H1 (cell line): ENCODE measurements at regions not wholly inside any gene's neighbourhood (a gene's known extent, or its start where the extent isn't known, plus 50 kb on each side); places are given as distances from the start of the nearest gene placed in this dataset.
"Not testable (repeated sequence)": the region's sequence is repeated elsewhere in the genome, so short reads cannot be mapped to it uniquely, and the experiment has no call there.

Experiments used
- CTCF ChIA-PET: fragments of 300-600 bp; sonication (Branson Sonifier 250); formaldehyde crosslinking; loops from one replicate; lab custom pipeline; 2021; ENCODE audit not compliant: partially characterized antibody; lab: Charles Lee
- POLR2A ChIA-PET: fragments of 300-600 bp; sonication (Branson Sonifier 250); formaldehyde crosslinking; loops from one replicate; lab custom pipeline; 2021; ENCODE audit warnings: inconsistent platforms; ENCODE audit not compliant: partially characterized antibody; lab: Charles Lee
- DNase-seq, 2 experiments: peaks; one replicate each; pipeline versions ENCODE4 v3.0.0 to v3.0.0-alpha.2; 2010 to 2022; ENCODE audit warnings: low spot score in 2 of 2, low read depth in 1 of 2, mixed read lengths in 1 of 2
- FAIRE-seq: peaks from 2 replicates; lab custom pipeline; 2011; peaks lifted over from hg19 to GRCh38; lab: Jason Lieb, UNC
- H2AFZ ChIP-seq: 2 replicates; pipeline ENCODE4 v1.8.1; 2012; ENCODE audit warnings: low read length, inconsistent platforms
- H2AK5ac ChIP-seq: 2 replicates; pipeline ENCODE4 v1.6.1; 2013; ENCODE audit warnings: low read depth, low read length
- H2BK120ac ChIP-seq: replicated peaks from 2 replicates; pipeline ENCODE3; 2013; ENCODE audit warnings: low read depth, low read length, inconsistent platforms
- H2BK12ac ChIP-seq: 2 replicates; pipeline ENCODE4 v1.6.1; 2013; ENCODE audit warnings: low read depth, low read length
- H2BK15ac ChIP-seq: 2 replicates; pipeline ENCODE4 v1.6.1; 2013; ENCODE audit warnings: low read length
- H2BK20ac ChIP-seq: 2 replicates; pipeline ENCODE4 v1.6.1; 2013; ENCODE audit warnings: low read length
- H2BK5ac ChIP-seq: 2 replicates; pipeline ENCODE4 v1.6.1; 2013; ENCODE audit warnings: low read depth, low read length
- H3K14ac ChIP-seq: 2 replicates; pipeline ENCODE4 v1.6.1; 2013; ENCODE audit warnings: inconsistent platforms; ENCODE audit not compliant: insufficient read length
- H3K18ac ChIP-seq: 2 replicates; pipeline ENCODE4 v1.6.1; 2013; ENCODE audit warnings: low read length; ENCODE audit errors: extremely low read depth
- H3K23ac ChIP-seq: 2 replicates; pipeline ENCODE4 v1.6.1; 2013; ENCODE audit warnings: inconsistent platforms; ENCODE audit not compliant: insufficient read length
- H3K23me2 ChIP-seq: 2 replicates; pipeline ENCODE4 v1.6.1; 2013; ENCODE audit warnings: low read depth, low read length
- H3K27ac ChIP-seq: 2 replicates; pipeline ENCODE4 v1.6.1; 2011; ENCODE audit warnings: low read depth, low read length, inconsistent platforms
- H3K27me3 ChIP-seq, 4 experiments: replicated peaks in 1 of 4; 1 replicate in 1 of 4; 2 replicates in 3 of 4; pipeline versions ENCODE4 v1.6.1 to v1.8.1; 2011 to 2013; ENCODE audit warnings: low read length in 3 of 4, mild to moderate bottlenecking in 3 of 4, inconsistent platforms in 2 of 4, mixed read lengths in 2 of 4, moderate library complexity in 1 of 4; ENCODE audit not compliant: control insufficient read depth in 3 of 4, insufficient read depth in 3 of 4; ENCODE audit errors: extremely low read depth in 1 of 4
- H3K36me3 ChIP-seq, 4 experiments: 2 replicates each; pipeline versions ENCODE4 v1.6.1 to v1.8.1; 2011 to 2013; ENCODE audit warnings: mild to moderate bottlenecking in 4 of 4, low read length in 3 of 4, moderate library complexity in 2 of 4, control low read depth in 1 of 4, inconsistent platforms in 1 of 4; ENCODE audit not compliant: insufficient read depth in 4 of 4, control insufficient read depth in 2 of 4
- H3K4ac ChIP-seq: replicated peaks from 2 replicates; pipeline ENCODE3; 2013; ENCODE audit warnings: low read length, low read depth, mixed read lengths, inconsistent platforms; ENCODE audit not compliant: insufficient read length
- H3K4me1 ChIP-seq, 4 experiments: replicated peaks in 1 of 4; 1 replicate in 1 of 4; 2 replicates in 3 of 4; pipeline versions ENCODE4 v1.6.1 to v1.8.1; 2011 to 2013; ENCODE audit warnings: low read length in 3 of 4, inconsistent platforms in 2 of 4, mixed read lengths in 1 of 4; ENCODE audit not compliant: insufficient read depth in 4 of 4, control insufficient read depth in 3 of 4
- H3K4me2 ChIP-seq, 2 experiments: 2 replicates each; pipeline versions ENCODE4 v1.6.1 to v1.8.1; 2011 to 2013; ENCODE audit warnings: low read depth in 2 of 2, low read length in 2 of 2, control low read depth in 1 of 2, inconsistent platforms in 1 of 2, mild to moderate bottlenecking in 1 of 2; ENCODE audit not compliant: insufficient read depth in 1 of 2
- H3K4me3 ChIP-seq, 4 experiments: fragments of 200-600, 300-600 bp in 1 of 4; sonication (generic), shearing (Covaris generic), sonication (Bioruptor Twin) in 1 of 4; 2 replicates each; pipeline versions ENCODE4 v1.5.1 to v1.8.1; 2011 to 2016; ENCODE audit warnings: low read length in 4 of 4, low read depth in 3 of 4, control low read depth in 2 of 4, inconsistent platforms in 2 of 4, mild to moderate bottlenecking in 2 of 4, mixed read lengths in 1 of 4, moderate library complexity in 1 of 4; ENCODE audit not compliant: insufficient read depth in 2 of 4; ENCODE audit errors: extremely low read depth in 1 of 4
- H3K56ac ChIP-seq: replicated peaks from 2 replicates; pipeline ENCODE3; 2013; ENCODE audit warnings: low read depth, mild to moderate bottlenecking, mixed read lengths, low read length, inconsistent platforms; ENCODE audit not compliant: insufficient read length
- H3K79me1 ChIP-seq: 2 replicates; pipeline ENCODE4 v1.6.1; 2013; ENCODE audit warnings: low read depth, low read length, control low read depth
- H3K79me2 ChIP-seq, 2 experiments: 2 replicates each; pipeline versions ENCODE4 v1.6.1 to v1.8.1; 2012 to 2013; ENCODE audit warnings: low read length in 2 of 2, mild to moderate bottlenecking in 2 of 2, inconsistent platforms in 1 of 2; ENCODE audit not compliant: insufficient read depth in 2 of 2, control insufficient read depth in 1 of 2
- H3K9ac ChIP-seq, 4 experiments: replicated peaks in 1 of 4; 1 replicate in 1 of 4; 2 replicates in 3 of 4; pipeline versions ENCODE4 v1.6.1 to v1.8.1; 2011 to 2013; ENCODE audit warnings: low read depth in 3 of 4, low read length in 3 of 4, control low read depth in 2 of 4, mild to moderate bottlenecking in 2 of 4, moderate library complexity in 2 of 4, inconsistent platforms in 1 of 4; ENCODE audit errors: extremely low read depth in 1 of 4
- H3K9me3 ChIP-seq, 2 experiments: 2 replicates each; pipeline versions ENCODE4 v1.6.1 to v1.8.1; 2012 to 2013; ENCODE audit warnings: mild to moderate bottlenecking in 2 of 2, moderate library complexity in 2 of 2, control low read depth in 1 of 2, inconsistent platforms in 1 of 2, low read depth in 1 of 2, low read length in 1 of 2, mixed read lengths in 1 of 2; ENCODE audit not compliant: insufficient read depth in 2 of 2
- H4K20me1 ChIP-seq, 2 experiments: replicated peaks in 1 of 2; 2 replicates each; pipeline versions ENCODE3 to v1.8.1; 2011 to 2013; ENCODE audit warnings: inconsistent platforms in 2 of 2, low read length in 2 of 2, mild to moderate bottlenecking in 1 of 2; ENCODE audit not compliant: insufficient read depth in 2 of 2, control insufficient read depth in 1 of 2
- H4K5ac ChIP-seq: 2 replicates; pipeline ENCODE4 v1.6.1; 2013; ENCODE audit warnings: low read length, low read depth, mixed read lengths, inconsistent platforms; ENCODE audit not compliant: insufficient read length
- H4K8ac ChIP-seq: 2 replicates; pipeline ENCODE4 v1.8.0; 2013; ENCODE audit warnings: mild to moderate bottlenecking, moderate library complexity, low read length, inconsistent platforms; ENCODE audit not compliant: insufficient read depth; ENCODE audit errors: extremely low read depth
- H4K91ac ChIP-seq: replicated peaks from 2 replicates; pipeline ENCODE3; 2013; ENCODE audit warnings: low read length, mixed read lengths, inconsistent platforms; ENCODE audit not compliant: insufficient read length
- WGBS, 2 experiments: shearing (Covaris generic) in 1 of 2; methylation state at CpG; one replicate each; pipeline versions ENCODE4 v1.1.6 to v1.1.7; 2013 to 2015; ENCODE audit warnings: low lambda C conversion rate in 2 of 2, mixed read lengths in 2 of 2, inconsistent platforms in 1 of 2, low coverage in 1 of 2, missing lambda C conversion rate in 1 of 2; ENCODE audit not compliant: insufficient replicate concordance in 2 of 2, insufficient coverage in 1 of 2, insufficient read length in 1 of 2; ENCODE audit errors: extremely low coverage in 1 of 2, missing lambda C conversion rate in 1 of 2; 5-methylcytosine and 5-hydroxymethylcytosine counted together

DNA sequence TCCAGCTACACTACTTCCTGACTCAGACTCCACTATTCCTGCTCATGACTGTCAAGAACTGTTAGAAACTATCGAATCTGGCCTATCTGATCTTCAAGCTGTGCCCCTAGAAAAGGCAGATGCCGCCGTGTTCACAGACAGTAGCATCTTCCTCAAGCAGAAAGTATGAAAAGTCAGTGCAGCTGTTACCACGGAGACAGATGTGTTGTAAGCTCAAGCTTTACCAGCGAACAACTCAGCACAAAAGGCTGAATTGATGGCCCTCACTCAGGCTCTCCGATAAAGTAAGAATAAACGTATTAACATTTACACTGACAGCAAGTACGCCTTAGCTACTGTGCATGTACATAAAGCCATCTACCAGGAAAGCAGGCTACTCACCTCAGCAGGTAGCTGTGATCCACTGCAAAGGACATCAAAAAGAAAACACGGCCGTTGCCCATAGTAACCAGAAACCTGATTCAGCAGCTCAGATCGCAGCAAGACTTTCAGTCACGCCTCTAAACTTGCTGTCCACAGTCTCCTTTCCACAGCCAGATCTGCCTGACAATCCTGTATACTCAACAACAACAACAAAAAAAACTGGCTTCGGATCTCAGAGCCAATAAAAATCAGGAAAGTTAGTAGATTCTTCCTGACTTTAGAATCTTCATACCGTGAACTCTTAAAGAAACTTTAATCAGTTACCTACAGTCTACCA, 97.5 kb upstream of the FAM90A26 start:
- H3K23ac ChIP-seq, H2AK5ac ChIP-seq, H3K23me2 ChIP-seq, H4K20me1 ChIP-seq, H4K91ac ChIP-seq, H3K9ac ChIP-seq, H3K4me1 ChIP-seq, H3K4me2 ChIP-seq, H3K4me3 ChIP-seq, H2BK12ac ChIP-seq, H2BK120ac ChIP-seq, POLR2A ChIA-PET, H2BK20ac ChIP-seq, H4K5ac ChIP-seq, H3K4ac ChIP-seq, H4K8ac ChIP-seq, H2AFZ ChIP-seq, H3K18ac ChIP-seq, H3K56ac ChIP-seq, H3K27me3 ChIP-seq, H3K27ac ChIP-seq, H3K36me3 ChIP-seq, H3K79me2 ChIP-seq, H2BK5ac ChIP-seq, H2BK15ac ChIP-seq, H3K14ac ChIP-seq, FAIRE-seq, H3K79me1 ChIP-seq, CTCF ChIA-PET: not testable (repeated sequence)
- DNase-seq: peak in 1 of 2 experiments; percentile 45
- 83% methylated on average over 12 of the region's 14 CpGs; no CpG with 5 or more reads in 1 of the 2 experiments for WGBS, 2 experiments
- peaks cover 17 to 41% of the 10 kb centered on the region in 2 experiments; a peak in 3 of 4 replicates for H3K9me3 ChIP-seq

DNA sequence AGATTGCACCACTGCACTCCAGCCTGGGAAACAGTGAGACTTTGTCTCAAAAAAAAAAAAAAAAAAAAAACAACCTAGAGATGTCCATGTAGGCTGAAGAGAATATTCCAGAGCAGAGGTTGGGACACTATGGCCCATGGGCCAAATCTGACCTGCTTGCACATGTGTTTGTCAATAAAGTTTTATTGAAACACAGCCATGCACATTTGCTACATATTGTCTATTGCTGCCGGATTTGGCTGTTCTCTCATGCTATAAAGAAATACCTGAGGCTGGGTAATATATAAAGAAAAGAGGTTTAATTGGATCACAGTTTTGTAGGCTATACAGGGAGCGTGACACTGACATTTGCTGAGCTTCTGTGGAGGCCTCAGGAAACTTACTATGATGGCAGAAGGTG, 102.3 kb upstream of the FAM90A26 start:
- H2AK5ac ChIP-seq, CTCF ChIA-PET, H3K36me3 ChIP-seq, H3K56ac ChIP-seq, H2AFZ ChIP-seq, H4K8ac ChIP-seq, H3K18ac ChIP-seq, DNase-seq, H2BK20ac ChIP-seq, H3K4ac ChIP-seq, H2BK12ac ChIP-seq, H2BK120ac ChIP-seq, H2BK15ac ChIP-seq, H3K23ac ChIP-seq, H3K9ac ChIP-seq, FAIRE-seq, H3K4me3 ChIP-seq, H2BK5ac ChIP-seq, H3K79me2 ChIP-seq, H4K5ac ChIP-seq, H4K91ac ChIP-seq, H3K4me1 ChIP-seq, POLR2A ChIA-PET, H4K20me1 ChIP-seq, H3K23me2 ChIP-seq, H3K4me2 ChIP-seq, H3K27me3 ChIP-seq, H3K27ac ChIP-seq, H3K14ac ChIP-seq, H3K79me1 ChIP-seq: not testable (repeated sequence)
- H3K9me3 ChIP-seq: peaks cover 13 to 28% of the 10 kb centered on the region in 2 experiments; a peak in 3 of 4 replicates
- WGBS, 2 experiments: 50% methylated on average over 2 of the region's 2 CpGs; no CpG with 5 or more reads in 1 of the 2 experiments
